Naive thymus-derived CD4-positive, alpha-beta T cell (primary cell): ENCODE measurements at regions not wholly inside any gene's neighbourhood (a gene's known extent, or its start where the extent isn't known, plus 50 kb on each side); places are given as distances from the start of the nearest gene placed in this dataset.

Experiments used
- ATAC-seq: fragments of 150-1000 bp; cut with Tn5 transposase; 2 replicates; pipeline ENCODE4 v1.10.0; 2021; ENCODE audit warnings: mild to moderate bottlenecking, moderate library complexity
- CTCF ChIA-PET: fragments of 350-600 bp; sonication (Branson Sonifier 250); formaldehyde crosslinking; loops from one replicate; lab custom pipeline; 2021; ENCODE audit warnings: antibody characterized with exemption; lab: Charles Lee
- POLR2A ChIA-PET: fragments of 350-600 bp; sonication (Branson Sonifier 250); formaldehyde crosslinking; loops from one replicate; lab custom pipeline; 2021; ENCODE audit warnings: antibody characterized with exemption, inconsistent platforms; lab: Charles Lee
- DNase-seq, 9 donors: peaks; one replicate each; pipeline versions ENCODE4 v3.0.0 to v3.0.0-alpha.2; 2020 to 2022; ENCODE audit warnings: mixed read lengths in 1 of 9
- H3K27ac ChIP-seq: one replicate; pipeline ENCODE4 v1.7.0; 2013; ENCODE audit warnings: mild to moderate bottlenecking, low read depth, low read length, moderate library complexity
- H3K27me3 ChIP-seq, 2 donors: one replicate each; pipeline ENCODE4 v1.7.0; 2013; ENCODE audit warnings: low read length in 2 of 2, mild to moderate bottlenecking in 2 of 2, moderate library complexity in 2 of 2; ENCODE audit not compliant: control insufficient read depth in 2 of 2, insufficient read depth in 2 of 2
- H3K36me3 ChIP-seq, 3 experiments: 1 replicate in 2 of 3; 2 replicates in 1 of 3; pipeline ENCODE4 v1.7.0; 2013; ENCODE audit warnings: low read length in 3 of 3, mild to moderate bottlenecking in 3 of 3, moderate library complexity in 1 of 3; ENCODE audit not compliant: insufficient read depth in 3 of 3, control insufficient read depth in 2 of 3
- H3K4me1 ChIP-seq, 2 donors: one replicate each; pipeline ENCODE4 v1.7.0; 2013; ENCODE audit warnings: low read length in 2 of 2, mild to moderate bottlenecking in 2 of 2, moderate library complexity in 1 of 2; ENCODE audit not compliant: control insufficient read depth in 2 of 2, insufficient read depth in 2 of 2
- H3K4me3 ChIP-seq: 2 replicates; pipeline ENCODE4 v1.7.0; 2013; ENCODE audit warnings: mild to moderate bottlenecking, low read length
- H3K9me3 ChIP-seq, 3 experiments: 1 replicate in 2 of 3; 2 replicates in 1 of 3; pipeline ENCODE4 v1.7.0; 2013; ENCODE audit warnings: low read length in 3 of 3; ENCODE audit not compliant: control insufficient read depth in 2 of 3
- H3K27ac Mint-ChIP-seq, 9 donors: one replicate each; pipeline ENCODE4 v1.8.0; 2020 to 2022; ENCODE audit warnings: mixed read lengths in 9 of 9, mild to moderate bottlenecking in 8 of 9, moderate library complexity in 5 of 9, inconsistent platforms in 2 of 9
- H3K27me3 Mint-ChIP-seq, 5 donors: one replicate each; pipeline ENCODE4 v1.8.0; 2021 to 2022; ENCODE audit warnings: mixed read lengths in 5 of 5, mild to moderate bottlenecking in 1 of 5
- H3K36me3 Mint-ChIP-seq, 5 donors: one replicate each; pipeline ENCODE4 v1.8.0; 2020 to 2022; ENCODE audit warnings: mixed read lengths in 5 of 5, mild to moderate bottlenecking in 3 of 5, inconsistent platforms in 1 of 5
- H3K4me1 Mint-ChIP-seq, 7 donors: one replicate each; pipeline ENCODE4 v1.8.0; 2020 to 2022; ENCODE audit warnings: mixed read lengths in 7 of 7, mild to moderate bottlenecking in 3 of 7, inconsistent platforms in 1 of 7
- H3K4me3 Mint-ChIP-seq, 10 donors: one replicate each; pipeline ENCODE4 v1.8.0; 2020 to 2022; ENCODE audit warnings: mild to moderate bottlenecking in 10 of 10, mixed read lengths in 10 of 10, moderate library complexity in 6 of 10, inconsistent platforms in 2 of 10
- H3K9me3 Mint-ChIP-seq, 11 donors: one replicate each; pipeline ENCODE4 v1.8.0; 2020 to 2022; ENCODE audit warnings: mixed read lengths in 11 of 11, mild to moderate bottlenecking in 4 of 11, inconsistent platforms in 1 of 11, moderate library complexity in 1 of 11
- intact Hi-C, 2 donors: fragments of 100-400 bp; cut with micrococcal nuclease; formaldehyde crosslinking; loops; one replicate each; pipeline ENCODE4 v1.15.1; 2023

GRCh38 chr10:28878236-28878970 is 201.1 kb downstream of the BAMBI start:
- Histone ChIP-seq H3K27ac (no peak overlapping the region), H3K4me3 (no peak overlapping the region), H3K4me1 (no peaks in the 10 kb centered on the region), H3K9me3 (no peaks in the 10 kb centered on the region), H3K27me3 (no peaks in the 10 kb centered on the region), H3K36me3 (no peaks in the 10 kb centered on the region)
- Mint-ChIP-seq H3K4me1 (no peaks in the 10 kb centered on the region), H3K4me3 (no peak overlapping the region), H3K27ac (no peak overlapping the region), H3K36me3 (no peaks in the 10 kb centered on the region), H3K27me3 (peaks cover 7 to 23% (median 14%) of the 10 kb centered on the region in 5 donors), H3K9me3 (no peaks in the 10 kb centered on the region)
- CTCF ChIA-PET, result no interaction called here
- POLR2A ChIA-PET, result no interaction called here
- DNase-seq, result no peak
- intact Hi-C loops, result no loop called here
- ATAC-seq, result no peak

GRCh38 chr10:28879246-28879645 is 201.9 kb downstream of the BAMBI start:
- intact Hi-C loops, result no loop called here
- no peaks in the 10 kb centered on the region for H3K4me1 Mint-ChIP-seq
- Histone ChIP-seq H3K36me3 (no peaks in the 10 kb centered on the region), H3K4me3 (no peak overlapping the region), H3K9me3 (no peaks in the 10 kb centered on the region), H3K27me3 (no peaks in the 10 kb centered on the region), H3K4me1 (no peaks in the 10 kb centered on the region), H3K27ac (no peak overlapping the region)
- H3K27me3 Mint-ChIP-seq, result peaks cover 7 to 26% (median 14%) of the 10 kb centered on the region in 5 donors
- DNase-seq (no peak), ATAC-seq (no peak)
- ChIA-PET CTCF (no interaction called here), POLR2A (no interaction called here)
- H3K36me3 Mint-ChIP-seq, result no peaks in the 10 kb centered on the region
- no peak overlapping the region for H3K27ac Mint-ChIP-seq
- no peaks in the 10 kb centered on the region for H3K9me3 Mint-ChIP-seq
- no peak overlapping the region for H3K4me3 Mint-ChIP-seq

GRCh38 chr10:28879875-28880682 is 202.8 kb downstream of the BAMBI start:
- CTCF ChIA-PET, result no interaction called here
- intact Hi-C loops, result no loop called here

DNA sequence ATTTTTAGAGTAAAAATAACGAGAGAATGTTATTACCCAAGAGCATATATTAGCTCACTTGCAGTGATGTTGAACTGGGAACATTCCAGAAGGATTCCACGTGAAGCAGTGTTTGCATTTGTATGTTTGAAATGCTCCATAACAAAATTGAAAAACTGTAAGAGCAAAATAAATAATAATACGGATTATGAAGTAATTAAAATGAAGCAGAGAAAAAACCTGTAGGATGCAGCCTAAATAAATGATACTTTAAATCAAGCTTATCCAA is 203.3 kb downstream of the BAMBI start:
- no peaks in the 10 kb centered on the region for H3K9me3 Mint-ChIP-seq
- H3K4me1 Mint-ChIP-seq, result no peaks in the 10 kb centered on the region
- ChIA-PET POLR2A (no interaction called here), CTCF (no interaction called here)
- H3K27me3 Mint-ChIP-seq, result peaks cover 7 to 17% (median 14%) of the 10 kb centered on the region in 5 donors
- no peak overlapping the region for H3K27ac Mint-ChIP-seq
- ATAC-seq (no peak), DNase-seq (no peak)
- Histone ChIP-seq H3K27ac (no peak overlapping the region), H3K4me1 (no peaks in the 10 kb centered on the region), H3K4me3 (no peak overlapping the region), H3K36me3 (no peaks in the 10 kb centered on the region), H3K9me3 (no peaks in the 10 kb centered on the region), H3K27me3 (no peaks in the 10 kb centered on the region)
- no peaks in the 10 kb centered on the region for H3K36me3 Mint-ChIP-seq
- no peak overlapping the region for H3K4me3 Mint-ChIP-seq
- intact Hi-C loops, result no loop called here

More at GRCh38 chr10:28879875-28880682, 202.8 kb downstream of the BAMBI start:
- Mint-ChIP-seq H3K4me3 (no peak overlapping the region), H3K9me3 (no peaks in the 10 kb centered on the region), H3K27me3 (peaks cover 7 to 20% (median 14%) of the 10 kb centered on the region in 5 donors), H3K27ac (no peak overlapping the region), H3K36me3 (no peaks in the 10 kb centered on the region), H3K4me1 (no peaks in the 10 kb centered on the region)
- Histone ChIP-seq H3K9me3 (no peaks in the 10 kb centered on the region), H3K27me3 (no peaks in the 10 kb centered on the region), H3K36me3 (no peaks in the 10 kb centered on the region), H3K4me3 (no peak overlapping the region), H3K4me1 (no peaks in the 10 kb centered on the region), H3K27ac (no peak overlapping the region)
- ATAC-seq (no peak), DNase-seq (no peak)
- POLR2A ChIA-PET, result no interaction called here

- no peaks in the 10 kb centered on the region for H3K9me3 ChIP-seq
- H3K27me3 ChIP-seq, result no peaks in the 10 kb centered on the region
- H3K27me3 Mint-ChIP-seq, result peaks cover 4 to 14% (median 13%) of the 10 kb centered on the region in 5 donors
- no peak overlapping the region for H3K27ac ChIP-seq
- no peak overlapping the region for H3K4me3 ChIP-seq
- H3K36me3 ChIP-seq, result no peaks in the 10 kb centered on the region
- CTCF ChIA-PET, result no interaction called here
- no peaks in the 10 kb centered on the region for H3K4me1 Mint-ChIP-seq
- no peaks in the 10 kb centered on the region for H3K9me3 Mint-ChIP-seq
- H3K4me3 Mint-ChIP-seq, result no peak overlapping the region
- POLR2A ChIA-PET, result no interaction called here
- DNase-seq, result no peak
- no peak for ATAC-seq
- no peak overlapping the region for H3K27ac Mint-ChIP-seq
- no peaks in the 10 kb centered on the region for H3K36me3 Mint-ChIP-seq
- no peaks in the 10 kb centered on the region for H3K4me1 ChIP-seq
- intact Hi-C loops, result no loop called here
Measured at GRCh38 chr10:28881171-28881882, 204.0 kb downstream of the BAMBI start.

DNA sequence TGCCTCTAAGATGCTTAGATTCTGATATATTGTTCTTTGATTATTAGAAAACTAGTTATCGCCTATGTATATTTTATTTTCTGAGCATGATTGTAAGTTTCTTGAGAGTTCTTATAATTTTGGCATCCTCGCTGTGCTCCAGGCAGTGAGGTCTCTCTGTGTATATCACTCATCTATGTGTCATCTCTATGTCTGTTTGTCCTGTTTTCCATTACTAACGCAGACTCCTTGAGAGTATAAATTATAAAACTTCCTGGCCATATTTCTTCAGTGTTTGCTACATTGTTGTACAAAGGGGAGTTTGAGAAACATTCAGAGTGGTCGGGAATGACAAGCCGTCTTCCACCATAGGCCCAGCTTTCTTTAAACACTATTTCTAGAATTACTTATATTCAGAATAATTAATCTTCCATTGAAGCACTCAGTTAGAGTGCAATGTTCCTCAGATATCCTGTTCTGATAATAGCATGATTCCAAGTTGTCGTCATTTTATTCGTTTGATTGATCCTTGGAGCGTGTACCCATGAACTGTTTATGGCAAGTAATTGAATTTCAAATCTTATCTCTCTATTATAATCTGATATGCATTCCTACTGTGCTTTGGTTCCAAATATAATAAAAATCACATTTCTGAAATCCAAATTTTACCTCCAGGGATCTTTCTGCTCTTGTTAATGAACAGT is 206.6 kb downstream of the BAMBI start:
- H3K27me3 Mint-ChIP-seq, result peaks cover 0 to 14% (median 4%) of the 10 kb centered on the region in 5 donors
- no peak overlapping the region for H3K4me3 Mint-ChIP-seq
- DNase-seq (no peak), ATAC-seq (no peak)
- no peaks in the 10 kb centered on the region for H3K9me3 ChIP-seq
- H3K4me3 ChIP-seq, result no peak overlapping the region
- CTCF ChIA-PET, result no interaction called here
- H3K4me1 ChIP-seq, result no peaks in the 10 kb centered on the region
- POLR2A ChIA-PET, result no interaction called here
- no peaks in the 10 kb centered on the region for H3K36me3 ChIP-seq
- H3K27ac Mint-ChIP-seq, result no peak overlapping the region
- intact Hi-C loops, result no loop called here
- no peaks in the 10 kb centered on the region for H3K36me3 Mint-ChIP-seq
- H3K9me3 Mint-ChIP-seq, result no peaks in the 10 kb centered on the region
- no peaks in the 10 kb centered on the region for H3K27me3 ChIP-seq
- H3K27ac ChIP-seq, result no peak overlapping the region
- H3K4me1 Mint-ChIP-seq, result no peaks in the 10 kb centered on the region
